Peyer's patch (tissue), 4 donors: ENCODE measurements at regions not wholly inside any gene's neighbourhood (a gene's known extent, or its start where the extent isn't known, plus 50 kb on each side); places are given as distances from the start of the nearest gene placed in this dataset.
A peak's percentile ranks its signal among the peaks of the same experiment; 100 is the strongest.

Experiments
- POLR2A ChIP-seq, 2 donors: fragments of 450-650 bp; IDR thresholded peaks; one replicate each; pipeline ENCODE4 v1.5.1; 2017; ENCODE audit warnings: antibody characterized with exemption in 2 of 2, mild to moderate bottlenecking in 2 of 2, moderate library complexity in 2 of 2
- TF ChIP-seq, protein P1 (sequence below), 6 experiments: fragments of 450-650 bp in 4 of 6; fragments of 200-600 bp in 2 of 6; sonication (generic) in 1 of 6; IDR thresholded peaks; one replicate each; pipeline ENCODE4 v1.5.1; 2017 to 2019; ENCODE audit warnings: antibody characterized with exemption in 6 of 6, mild to moderate bottlenecking in 3 of 6, moderate library complexity in 1 of 6

DNA sequence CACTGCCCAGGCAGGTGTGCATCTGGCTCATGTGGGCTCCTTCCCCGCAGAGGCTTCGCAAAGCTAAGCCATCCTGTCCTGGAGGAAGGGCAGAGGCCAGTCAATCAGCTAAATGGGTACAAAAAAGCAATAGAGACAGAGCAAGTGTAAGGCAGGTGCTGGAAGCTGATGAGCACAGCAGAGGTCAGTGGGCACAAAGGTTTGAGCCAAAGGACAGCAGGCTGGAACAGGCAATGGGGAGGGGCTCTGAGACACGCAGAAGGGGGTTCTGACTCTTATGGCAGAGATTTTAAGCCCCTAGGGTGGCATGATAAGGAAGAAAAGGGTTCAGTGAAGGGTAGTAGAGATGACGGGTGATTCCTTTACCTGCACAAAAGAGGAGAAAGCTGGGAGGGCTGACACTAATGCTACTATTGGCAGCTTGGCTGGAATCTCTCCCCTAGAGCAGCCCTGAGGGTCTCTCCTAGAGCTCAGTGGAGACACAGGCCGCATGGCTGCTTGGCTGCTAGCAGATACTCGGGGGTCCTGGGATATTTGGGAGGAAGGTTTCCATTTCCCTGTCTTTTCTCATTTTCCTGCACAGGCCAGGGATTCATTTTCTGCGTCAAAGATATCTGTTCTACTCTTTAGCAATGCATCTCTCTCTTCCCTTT is 132.4 kb downstream of the MYCN start:
- TF ChIP-seq, protein P1, sequence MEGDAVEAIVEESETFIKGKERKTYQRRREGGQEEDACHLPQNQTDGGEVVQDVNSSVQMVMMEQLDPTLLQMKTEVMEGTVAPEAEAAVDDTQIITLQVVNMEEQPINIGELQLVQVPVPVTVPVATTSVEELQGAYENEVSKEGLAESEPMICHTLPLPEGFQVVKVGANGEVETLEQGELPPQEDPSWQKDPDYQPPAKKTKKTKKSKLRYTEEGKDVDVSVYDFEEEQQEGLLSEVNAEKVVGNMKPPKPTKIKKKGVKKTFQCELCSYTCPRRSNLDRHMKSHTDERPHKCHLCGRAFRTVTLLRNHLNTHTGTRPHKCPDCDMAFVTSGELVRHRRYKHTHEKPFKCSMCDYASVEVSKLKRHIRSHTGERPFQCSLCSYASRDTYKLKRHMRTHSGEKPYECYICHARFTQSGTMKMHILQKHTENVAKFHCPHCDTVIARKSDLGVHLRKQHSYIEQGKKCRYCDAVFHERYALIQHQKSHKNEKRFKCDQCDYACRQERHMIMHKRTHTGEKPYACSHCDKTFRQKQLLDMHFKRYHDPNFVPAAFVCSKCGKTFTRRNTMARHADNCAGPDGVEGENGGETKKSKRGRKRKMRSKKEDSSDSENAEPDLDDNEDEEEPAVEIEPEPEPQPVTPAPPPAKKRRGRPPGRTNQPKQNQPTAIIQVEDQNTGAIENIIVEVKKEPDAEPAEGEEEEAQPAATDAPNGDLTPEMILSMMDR (IDR thresholded peaks at IDR 0.05) = peak in 1 of 6 experiments; percentile 21
- no peak for TF ChIP-seq POLR2A (IDR thresholded peaks at IDR 0.05)
